ENCODE measurements at regions not wholly inside any gene's neighbourhood (a gene's known extent, or its start where the extent isn't known, plus 50 kb on each side); places are given as distances from the start of the nearest gene placed in this dataset.
"Not testable (repeated sequence)": the region's sequence is repeated elsewhere in the genome, so short reads cannot be mapped to it uniquely, and the experiment has no call there.

DNA sequence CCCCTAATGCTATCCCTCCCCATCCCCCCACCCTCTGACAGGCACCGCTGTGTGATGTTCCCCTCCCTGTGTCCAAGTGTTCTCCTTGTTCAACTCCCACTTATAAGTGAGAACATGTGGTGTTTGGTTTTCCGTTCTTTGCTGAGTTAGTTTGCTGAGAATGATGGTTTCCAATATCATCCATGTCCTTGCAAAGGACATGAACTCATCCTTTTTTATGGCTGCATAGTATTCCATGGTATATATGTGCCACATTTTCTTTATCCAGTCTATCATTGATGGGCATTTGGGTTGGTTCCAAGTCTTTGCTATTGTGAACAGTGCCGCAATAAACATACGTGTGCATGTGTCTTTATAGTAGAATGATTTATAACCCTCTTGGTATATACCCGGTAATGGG, 98.2 kb downstream of the EBLN1 start:
- not testable (repeated sequence) for TF ChIP-seq POLR2A, CTCF, EP300 (IDR thresholded peaks at IDR 0.05)
